Mesendoderm (in vitro differentiated cells): ENCODE measurements at regions not wholly inside any gene's neighbourhood (a gene's known extent, or its start where the extent isn't known, plus 50 kb on each side); places are given as distances from the start of the nearest gene placed in this dataset.

ENCODE experiments used
- DNase-seq: peaks from one replicate; pipeline ENCODE4 v3.0.0; 2013
- H2AK5ac ChIP-seq: 2 replicates; pipeline ENCODE4 v1.6.1; 2013; ENCODE audit warnings: low read length, inconsistent platforms
- H2BK120ac ChIP-seq: 2 replicates; pipeline ENCODE4 v1.6.1; 2013; ENCODE audit warnings: low read depth, mild to moderate bottlenecking, low read length, moderate library complexity, mixed read lengths
- H2BK15ac ChIP-seq: replicated peaks from 2 replicates; pipeline ENCODE4 v1.6.1; 2013; ENCODE audit warnings: low read depth, mild to moderate bottlenecking, moderate library complexity
- H2BK5ac ChIP-seq: 2 replicates; pipeline ENCODE4 v1.6.1; 2013; ENCODE audit warnings: low read length, inconsistent platforms
- H3K18ac ChIP-seq: 2 replicates; pipeline ENCODE4 v1.6.1; 2013; ENCODE audit warnings: mild to moderate bottlenecking, low read length, mixed read lengths
- H3K23ac ChIP-seq: one replicate; pipeline ENCODE4 v1.6.1; 2013; ENCODE audit warnings: low read length
- H3K27ac ChIP-seq: 2 replicates; pipeline ENCODE4 v1.5.1; 2013; ENCODE audit warnings: low read depth, mild to moderate bottlenecking, inconsistent platforms, low read length, moderate library complexity
- H3K27me3 ChIP-seq: 2 replicates; pipeline ENCODE4 v1.6.1; 2013; ENCODE audit warnings: low read length, control low read depth, mild to moderate bottlenecking, inconsistent platforms; ENCODE audit not compliant: insufficient read depth, poor library complexity
- H3K36me3 ChIP-seq: 2 replicates; pipeline ENCODE4 v1.6.1; 2013; ENCODE audit warnings: low read length, inconsistent platforms; ENCODE audit not compliant: control insufficient read depth, insufficient read depth
- H3K4ac ChIP-seq: one replicate; pipeline ENCODE4 v1.6.1; 2013; ENCODE audit warnings: low read depth, mild to moderate bottlenecking, low read length, moderate library complexity
- H3K4me1 ChIP-seq: 2 replicates; pipeline ENCODE4 v1.6.1; 2013; ENCODE audit warnings: low read depth, low read length, inconsistent platforms; ENCODE audit not compliant: control insufficient read depth
- H3K4me2 ChIP-seq: 2 replicates; pipeline ENCODE4 v1.6.1; 2013; ENCODE audit warnings: low read length
- H3K4me3 ChIP-seq: 2 replicates; pipeline ENCODE4 v1.5.1; 2013; ENCODE audit warnings: mild to moderate bottlenecking, low read length
- H3K56ac ChIP-seq: one replicate; pipeline ENCODE4 v1.6.1; 2013; ENCODE audit warnings: low read length
- H3K79me1 ChIP-seq: 2 replicates; pipeline ENCODE4 v1.6.1; 2013; ENCODE audit warnings: low read length, inconsistent platforms
- H3K79me2 ChIP-seq: 2 replicates; pipeline ENCODE4 v1.6.1; 2013; ENCODE audit warnings: mild to moderate bottlenecking, low read length; ENCODE audit not compliant: control insufficient read depth, insufficient read depth
- H3K9ac ChIP-seq: 2 replicates; pipeline ENCODE4 v1.6.1; 2013; ENCODE audit warnings: low read length, inconsistent platforms
- H4K5ac ChIP-seq: one replicate; pipeline ENCODE4 v1.6.1; 2013; ENCODE audit warnings: low read length
- H4K8ac ChIP-seq: one replicate; pipeline ENCODE4 v1.6.1; 2013; ENCODE audit warnings: low read depth, mild to moderate bottlenecking, control low read depth, low read length, moderate library complexity
- WGBS: extraction: QIAGEN DNeasy Blood & Tissue Kit; methylation state at CpG from one replicate; pipeline ENCODE4 v1.1.7; 2013; ENCODE audit warnings: low lambda C conversion rate, missing lambda C conversion rate; ENCODE audit not compliant: insufficient coverage; ENCODE audit errors: extremely low coverage; 5-methylcytosine and 5-hydroxymethylcytosine counted together

GRCh38 chr11:103749158-103749557, 287.3 kb upstream of the DDI1 start:
- H3K79me1 ChIP-seq, result no peaks in the 10 kb centered on the region
- H3K36me3 ChIP-seq, result no peaks in the 10 kb centered on the region
- H2BK5ac ChIP-seq, result no peak overlapping the region
- WGBS, result no CpG with 5 or more reads among the region's 1 CpG
- H4K8ac ChIP-seq, result no peak overlapping the region
- H3K27me3 ChIP-seq, result no peaks in the 10 kb centered on the region
- no peak overlapping the region for H3K9ac ChIP-seq
- H3K4ac ChIP-seq, result no peak overlapping the region
- no peak for DNase-seq
- no peaks in the 10 kb centered on the region for H3K4me1 ChIP-seq
- H3K4me3 ChIP-seq, result no peak overlapping the region
- H3K27ac ChIP-seq, result no peak overlapping the region
- no peak overlapping the region for H2BK120ac ChIP-seq
- no peak overlapping the region for H2AK5ac ChIP-seq
- no peaks in the 10 kb centered on the region for H3K79me2 ChIP-seq
- H3K18ac ChIP-seq, result no peak overlapping the region
- no peak overlapping the region for H3K23ac ChIP-seq
- H3K4me2 ChIP-seq, result no peak overlapping the region
- no peak overlapping the region for H2BK15ac ChIP-seq
- no peak overlapping the region for H4K5ac ChIP-seq
- no peak overlapping the region for H3K56ac ChIP-seq

GRCh38 chr11:103768816-103769215, 267.6 kb upstream of the DDI1 start:
- Histone ChIP-seq H3K79me1 (no peaks in the 10 kb centered on the region), H3K23ac (no peak overlapping the region)

GRCh38 chr11:103773059-103773458, 263.4 kb upstream of the DDI1 start:
- H4K5ac ChIP-seq, result no peak overlapping the region
- H3K79me1 ChIP-seq, result no peaks in the 10 kb centered on the region
- no CpG with 5 or more reads among the region's 2 CpGs for WGBS
- H3K9ac ChIP-seq, result no peak overlapping the region
- H3K23ac ChIP-seq, result no peak overlapping the region
- DNase-seq, result no peak
- H3K4me1 ChIP-seq, result no peaks in the 10 kb centered on the region
- H3K4ac ChIP-seq, result no peak overlapping the region
- H3K27me3 ChIP-seq, result no peaks in the 10 kb centered on the region
- no peak overlapping the region for H2BK5ac ChIP-seq
- H3K36me3 ChIP-seq, result no peaks in the 10 kb centered on the region
- H2AK5ac ChIP-seq, result no peak overlapping the region
- no peak overlapping the region for H3K4me2 ChIP-seq
- no peak overlapping the region for H2BK15ac ChIP-seq
- H2BK120ac ChIP-seq, result no peak overlapping the region
- H3K79me2 ChIP-seq, result no peaks in the 10 kb centered on the region
- no peak overlapping the region for H3K56ac ChIP-seq
- H3K18ac ChIP-seq, result no peak overlapping the region
- H3K27ac ChIP-seq, result no peak overlapping the region
- no peak overlapping the region for H4K8ac ChIP-seq
- H3K4me3 ChIP-seq, result no peak overlapping the region

More at GRCh38 chr11:103768816-103769215, 267.6 kb upstream of the DDI1 start:
- Histone ChIP-seq H3K4me2 (no peak overlapping the region), H4K8ac (no peak overlapping the region), H3K36me3 (no peaks in the 10 kb centered on the region), H2BK120ac (no peak overlapping the region), H3K4me1 (peaks cover 4% of the 10 kb centered on the region), H3K27ac (no peak overlapping the region), H3K56ac (no peak overlapping the region), H3K9ac (no peak overlapping the region), H2BK15ac (no peak overlapping the region), H2BK5ac (no peak overlapping the region), H4K5ac (no peak overlapping the region), H2AK5ac (no peak overlapping the region), H3K27me3 (no peaks in the 10 kb centered on the region), H3K79me2 (no peaks in the 10 kb centered on the region), H3K18ac (no peak overlapping the region), H3K4me3 (no peak overlapping the region), H3K4ac (no peak overlapping the region)
- peak; percentile 31 for DNase-seq

- H3K56ac ChIP-seq, result no peak overlapping the region
- no peaks in the 10 kb centered on the region for H3K4me1 ChIP-seq
- no peak overlapping the region for H3K18ac ChIP-seq
- H2AK5ac ChIP-seq, result no peak overlapping the region
- no peak overlapping the region for H4K8ac ChIP-seq
- H3K27me3 ChIP-seq, result no peaks in the 10 kb centered on the region
- H2BK15ac ChIP-seq, result no peak overlapping the region
- no peak for DNase-seq
- H3K23ac ChIP-seq, result no peak overlapping the region
- H3K4me3 ChIP-seq, result no peak overlapping the region
- H4K5ac ChIP-seq, result no peak overlapping the region
- no CpG with 5 or more reads among the region's 13 CpGs for WGBS
- H3K27ac ChIP-seq, result no peak overlapping the region
- no peaks in the 10 kb centered on the region for H3K79me2 ChIP-seq
- no peaks in the 10 kb centered on the region for H3K79me1 ChIP-seq
- H3K4me2 ChIP-seq, result no peak overlapping the region
- no peak overlapping the region for H2BK120ac ChIP-seq
- H3K36me3 ChIP-seq, result no peaks in the 10 kb centered on the region
- no peak overlapping the region for H2BK5ac ChIP-seq
- H3K9ac ChIP-seq, result no peak overlapping the region
- H3K4ac ChIP-seq, result no peak overlapping the region
Measured at GRCh38 chr11:103773537-103773936, 262.9 kb upstream of the DDI1 start.

GRCh38 chr11:103779054-103779453, 257.4 kb upstream of the DDI1 start:
- no peak overlapping the region for H2AK5ac ChIP-seq
- no peak overlapping the region for H3K4me2 ChIP-seq
- no peaks in the 10 kb centered on the region for H3K79me1 ChIP-seq
- no peak overlapping the region for H3K18ac ChIP-seq
- no peak overlapping the region for H4K8ac ChIP-seq
- H2BK15ac ChIP-seq, result no peak overlapping the region
- no peak overlapping the region for H3K9ac ChIP-seq
- no peak overlapping the region for H3K27ac ChIP-seq
- no peaks in the 10 kb centered on the region for H3K79me2 ChIP-seq
- no peaks in the 10 kb centered on the region for H3K36me3 ChIP-seq
- H3K4me3 ChIP-seq, result no peak overlapping the region
- no peak overlapping the region for H4K5ac ChIP-seq
- H2BK120ac ChIP-seq, result no peak overlapping the region
- no peaks in the 10 kb centered on the region for H3K4me1 ChIP-seq
- no peak overlapping the region for H3K56ac ChIP-seq
- DNase-seq, result no peak
- no peak overlapping the region for H2BK5ac ChIP-seq
- no peak overlapping the region for H3K23ac ChIP-seq
- no CpG with 5 or more reads among the region's 1 CpG for WGBS
- H3K4ac ChIP-seq, result no peak overlapping the region
- no peaks in the 10 kb centered on the region for H3K27me3 ChIP-seq

GRCh38 chr11:103789952-103790351, 246.5 kb upstream of the DDI1 start:
- Histone ChIP-seq H3K79me1 (no peaks in the 10 kb centered on the region), H2BK15ac (no peak overlapping the region), H2BK5ac (no peak overlapping the region), H2AK5ac (no peak overlapping the region), H3K56ac (no peak overlapping the region), H3K4me2 (no peak overlapping the region), H3K23ac (no peak overlapping the region), H4K8ac (no peak overlapping the region), H3K9ac (no peak overlapping the region), H3K79me2 (no peaks in the 10 kb centered on the region), H3K18ac (no peak overlapping the region), H3K4me3 (no peak overlapping the region), H4K5ac (no peak overlapping the region), H3K4me1 (no peaks in the 10 kb centered on the region), H3K36me3 (no peaks in the 10 kb centered on the region), H3K27ac (no peak overlapping the region), H3K4ac (no peak overlapping the region), H2BK120ac (no peak overlapping the region), H3K27me3 (no peaks in the 10 kb centered on the region)
- no peak for DNase-seq
